ENCODE measurements at regions not wholly inside any gene's neighbourhood (a gene's known extent, or its start where the extent isn't known, plus 50 kb on each side); places are given as distances from the start of the nearest gene placed in this dataset.

DNA sequence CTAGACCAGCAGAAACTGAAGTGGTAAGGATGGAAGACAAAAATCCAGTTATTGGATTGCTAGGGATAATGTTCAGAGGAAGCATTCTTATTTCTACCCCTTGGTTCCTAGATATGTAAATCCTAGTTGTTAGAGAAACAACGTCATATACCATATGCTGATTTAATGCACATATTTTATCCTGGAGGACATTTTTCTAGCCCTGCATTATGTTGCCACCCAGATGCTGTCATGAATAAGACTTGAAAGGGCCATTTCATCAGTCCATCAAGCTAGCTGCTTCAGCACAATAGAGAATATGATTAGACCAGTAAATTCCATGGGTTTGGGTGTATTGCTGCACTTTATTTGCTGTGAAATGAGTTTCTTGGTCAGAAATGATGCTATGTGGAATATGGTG lies 1736.4 kb downstream of the MAT2B start:
- Mint-ChIP-seq H3K27ac (no peak overlapping the region), H3K4me3 (no peak overlapping the region), H3K9me3 (no peaks in the 10 kb centered on the region), H3K4me1 (no peaks in the 10 kb centered on the region), H3K27me3 (no peaks in the 10 kb centered on the region), H3K36me3 (no peaks in the 10 kb centered on the region)
- POLR2A ChIA-PET = no interaction called here
- DNase-seq (no peak), ATAC-seq (ENCODE audit: low read depth) (no peak)

DNA sequence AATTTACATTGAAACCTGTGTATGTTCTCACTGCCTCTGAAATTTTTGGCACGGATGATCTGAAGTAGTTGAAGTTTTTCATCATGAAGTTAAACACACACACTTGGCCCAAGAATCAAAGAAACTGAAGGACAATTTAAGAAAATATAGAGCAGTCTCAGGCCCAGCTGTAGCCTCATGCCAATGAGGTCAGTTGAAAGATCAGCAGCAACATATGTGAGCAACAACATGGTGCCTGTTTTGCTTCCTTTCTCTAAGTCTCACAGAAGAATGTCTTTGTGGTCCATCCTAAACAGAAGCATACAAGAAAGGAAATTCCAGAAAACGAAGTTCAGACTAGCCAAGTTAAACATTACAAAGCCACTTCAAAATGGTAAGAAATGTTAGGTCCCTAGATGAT lies 1737.2 kb downstream of the MAT2B start:
- Mint-ChIP-seq H3K27me3 (no peaks in the 10 kb centered on the region), H3K4me1 (no peaks in the 10 kb centered on the region), H3K9me3 (no peaks in the 10 kb centered on the region), H3K36me3 (no peaks in the 10 kb centered on the region), H3K4me3 (no peak overlapping the region), H3K27ac (no peak overlapping the region)
- POLR2A ChIA-PET = no interaction called here
- ATAC-seq (ENCODE audit: low read depth) = no peak
- DNase-seq = no peak

- H3K27ac Mint-ChIP-seq = no peak overlapping the region
- ATAC-seq (ENCODE audit: low read depth) (no peak), DNase-seq (no peak)
- no peak overlapping the region for H3K4me3 Mint-ChIP-seq
- H3K9me3 Mint-ChIP-seq = no peaks in the 10 kb centered on the region
- H3K27me3 Mint-ChIP-seq = no peaks in the 10 kb centered on the region
- POLR2A ChIA-PET = no interaction called here
- H3K36me3 Mint-ChIP-seq = no peaks in the 10 kb centered on the region
- no peaks in the 10 kb centered on the region for H3K4me1 Mint-ChIP-seq
Measured at GRCh38 chr5:165244407-165244806, 1739.0 kb downstream of the MAT2B start.

- H3K27me3 Mint-ChIP-seq = no peaks in the 10 kb centered on the region
- no peak for DNase-seq
- no peaks in the 10 kb centered on the region for H3K4me1 Mint-ChIP-seq
- ATAC-seq (ENCODE audit: low read depth) = no peak
- H3K36me3 Mint-ChIP-seq = no peaks in the 10 kb centered on the region
- H3K27ac Mint-ChIP-seq = no peak overlapping the region
- POLR2A ChIA-PET = no interaction called here
- H3K9me3 Mint-ChIP-seq = peaks cover 2% of the 10 kb centered on the region
- no peak overlapping the region for H3K4me3 Mint-ChIP-seq
Measured at GRCh38 chr5:165258197-165258771, 1752.9 kb downstream of the MAT2B start.

DNA sequence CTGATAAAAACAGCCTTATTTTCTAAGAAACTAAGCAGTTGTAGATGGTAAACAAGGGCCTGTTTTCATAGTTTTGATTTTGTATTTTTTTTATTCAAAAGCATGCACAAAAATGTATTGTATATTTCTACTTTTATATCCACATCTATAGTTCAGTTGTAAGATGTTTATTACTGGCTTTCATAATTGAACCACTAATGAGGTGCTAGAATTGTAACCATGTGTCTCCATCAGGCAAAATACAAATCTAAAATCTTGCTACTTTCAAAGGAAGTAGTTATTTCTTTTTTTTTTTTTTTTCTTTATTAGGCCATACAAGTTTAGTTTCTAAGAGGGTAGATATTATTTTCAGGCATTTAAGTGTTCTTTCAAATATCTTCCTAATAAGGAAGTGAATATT lies 1755.0 kb downstream of the MAT2B start:
- Mint-ChIP-seq H3K36me3 (no peaks in the 10 kb centered on the region), H3K4me1 (no peaks in the 10 kb centered on the region), H3K9me3 (peaks cover 2% of the 10 kb centered on the region), H3K4me3 (no peak overlapping the region), H3K27ac (no peak overlapping the region), H3K27me3 (no peaks in the 10 kb centered on the region)
- DNase-seq (no peak), ATAC-seq (ENCODE audit: low read depth) (no peak)
- POLR2A ChIA-PET = no interaction called here

GRCh38 chr5:165263536-165263935 lies 1758.1 kb downstream of the MAT2B start:
- Mint-ChIP-seq H3K27me3 (no peaks in the 10 kb centered on the region), H3K4me3 (no peak overlapping the region), H3K4me1 (no peaks in the 10 kb centered on the region), H3K9me3 (peaks cover 2% of the 10 kb centered on the region), H3K27ac (no peak overlapping the region), H3K36me3 (no peaks in the 10 kb centered on the region)
- POLR2A ChIA-PET = no interaction called here
- no peak for ATAC-seq (ENCODE audit: low read depth)
- no peak for DNase-seq

- Mint-ChIP-seq H3K9me3 (peaks cover 2% of the 10 kb centered on the region), H3K4me1 (no peaks in the 10 kb centered on the region), H3K27ac (no peak overlapping the region), H3K36me3 (no peaks in the 10 kb centered on the region), H3K27me3 (no peaks in the 10 kb centered on the region), H3K4me3 (no peak overlapping the region)
- no peak for DNase-seq
- POLR2A ChIA-PET = no interaction called here
- ATAC-seq (ENCODE audit: low read depth) = no peak
Measured at GRCh38 chr5:165266939-165267338, 1761.5 kb downstream of the MAT2B start.

- Mint-ChIP-seq H3K4me1 (no peaks in the 10 kb centered on the region), H3K27me3 (no peaks in the 10 kb centered on the region), H3K27ac (no peak overlapping the region), H3K4me3 (no peak overlapping the region), H3K36me3 (no peaks in the 10 kb centered on the region), H3K9me3 (peaks cover 1% of the 10 kb centered on the region)
- POLR2A ChIA-PET = no interaction called here
- DNase-seq = no peak
- ATAC-seq (ENCODE audit: low read depth) = no peak
Measured at GRCh38 chr5:165272436-165272835, 1767.0 kb downstream of the MAT2B start.

DNA sequence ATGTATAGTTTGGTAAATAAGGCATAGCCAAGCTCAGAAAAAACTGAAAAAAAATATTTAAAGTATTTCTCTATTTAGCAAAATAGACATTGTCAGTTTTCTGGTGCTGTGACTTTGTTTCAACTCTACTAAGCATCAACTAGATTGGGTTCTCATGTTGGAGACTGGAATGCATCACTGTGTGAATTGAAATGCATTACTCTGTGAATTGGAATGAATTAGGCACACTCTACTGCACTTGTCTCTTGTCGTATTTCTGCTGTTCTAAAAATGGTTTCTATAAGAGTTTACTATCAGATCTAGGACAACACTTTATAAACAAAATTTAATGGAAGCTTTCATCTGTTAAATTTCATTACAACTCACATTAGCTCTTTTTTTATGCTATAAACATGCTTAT lies 1772.2 kb downstream of the MAT2B start:
- H3K27ac Mint-ChIP-seq = no peak overlapping the region
- no peaks in the 10 kb centered on the region for H3K36me3 Mint-ChIP-seq
- H3K27me3 Mint-ChIP-seq = no peaks in the 10 kb centered on the region
- DNase-seq = no peak
- POLR2A ChIA-PET = no interaction called here
- H3K4me1 Mint-ChIP-seq = no peaks in the 10 kb centered on the region
- H3K4me3 Mint-ChIP-seq = no peak overlapping the region
- peaks cover 1% of the 10 kb centered on the region for H3K9me3 Mint-ChIP-seq
- no peak for ATAC-seq (ENCODE audit: low read depth)

DNA sequence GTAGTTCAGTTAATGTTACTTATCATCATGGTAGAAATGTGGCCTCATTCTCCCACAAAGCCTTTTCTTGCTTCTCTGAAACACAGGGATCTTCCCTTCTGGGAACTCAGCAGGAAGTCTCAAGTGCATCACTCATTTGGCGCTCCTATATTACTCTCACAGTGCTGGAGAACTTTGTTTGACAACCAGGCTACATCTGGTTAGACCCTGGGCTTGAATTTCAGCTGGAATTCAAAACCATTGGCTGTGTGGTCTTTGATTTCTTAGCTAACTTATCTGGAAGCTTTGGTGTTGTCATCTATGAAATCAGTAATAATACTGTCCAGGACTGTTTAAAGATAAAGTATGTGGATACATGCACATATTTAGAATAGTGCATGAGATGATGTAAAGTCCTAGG lies 1777.1 kb downstream of the MAT2B start:
- ATAC-seq (ENCODE audit: low read depth) = no peak
- H3K27ac Mint-ChIP-seq = no peak overlapping the region
- no peaks in the 10 kb centered on the region for H3K36me3 Mint-ChIP-seq
- H3K27me3 Mint-ChIP-seq = no peaks in the 10 kb centered on the region
- peaks cover 2% of the 10 kb centered on the region for H3K9me3 Mint-ChIP-seq
- DNase-seq = no peak
- POLR2A ChIA-PET = no interaction called here
- H3K4me1 Mint-ChIP-seq = no peaks in the 10 kb centered on the region
- no peak overlapping the region for H3K4me3 Mint-ChIP-seq

- peaks cover 6% of the 10 kb centered on the region for H3K9me3 Mint-ChIP-seq
- H3K36me3 Mint-ChIP-seq = no peaks in the 10 kb centered on the region
- H3K4me1 Mint-ChIP-seq = no peaks in the 10 kb centered on the region
- DNase-seq = no peak
- no peak overlapping the region for H3K27ac Mint-ChIP-seq
- ATAC-seq (ENCODE audit: low read depth) = no peak
- POLR2A ChIA-PET = no interaction called here
- no peak overlapping the region for H3K4me3 Mint-ChIP-seq
- no peaks in the 10 kb centered on the region for H3K27me3 Mint-ChIP-seq
Measured at GRCh38 chr5:165286692-165287091, 1781.3 kb downstream of the MAT2B start.

DNA sequence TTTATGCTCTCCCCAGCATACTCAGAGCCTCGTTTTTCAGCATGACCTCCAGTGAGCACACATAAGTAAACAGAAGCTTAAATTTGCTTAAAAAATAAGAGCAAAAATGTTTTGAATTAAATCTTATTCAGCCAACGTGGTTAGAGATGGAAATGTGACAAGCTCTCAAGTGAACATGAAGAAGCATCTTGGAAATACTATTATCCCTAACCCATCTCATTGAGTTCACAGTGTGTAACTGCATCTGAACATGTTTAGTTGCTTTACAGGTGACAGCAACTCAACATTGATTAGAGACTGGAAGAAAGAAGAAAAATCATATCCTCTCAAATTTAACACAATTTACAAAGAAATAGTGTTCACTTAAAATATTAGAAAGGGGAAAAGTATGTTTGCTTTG lies 1785.1 kb downstream of the MAT2B start:
- DNase-seq (no peak), ATAC-seq (ENCODE audit: low read depth) (no peak)
- no peak overlapping the region for H3K27ac Mint-ChIP-seq
- peaks cover 4% of the 10 kb centered on the region for H3K9me3 Mint-ChIP-seq
- POLR2A ChIA-PET = no interaction called here
- no peaks in the 10 kb centered on the region for H3K4me1 Mint-ChIP-seq
- no peak overlapping the region for H3K4me3 Mint-ChIP-seq
- H3K36me3 Mint-ChIP-seq = no peaks in the 10 kb centered on the region
- no peaks in the 10 kb centered on the region for H3K27me3 Mint-ChIP-seq

DNA sequence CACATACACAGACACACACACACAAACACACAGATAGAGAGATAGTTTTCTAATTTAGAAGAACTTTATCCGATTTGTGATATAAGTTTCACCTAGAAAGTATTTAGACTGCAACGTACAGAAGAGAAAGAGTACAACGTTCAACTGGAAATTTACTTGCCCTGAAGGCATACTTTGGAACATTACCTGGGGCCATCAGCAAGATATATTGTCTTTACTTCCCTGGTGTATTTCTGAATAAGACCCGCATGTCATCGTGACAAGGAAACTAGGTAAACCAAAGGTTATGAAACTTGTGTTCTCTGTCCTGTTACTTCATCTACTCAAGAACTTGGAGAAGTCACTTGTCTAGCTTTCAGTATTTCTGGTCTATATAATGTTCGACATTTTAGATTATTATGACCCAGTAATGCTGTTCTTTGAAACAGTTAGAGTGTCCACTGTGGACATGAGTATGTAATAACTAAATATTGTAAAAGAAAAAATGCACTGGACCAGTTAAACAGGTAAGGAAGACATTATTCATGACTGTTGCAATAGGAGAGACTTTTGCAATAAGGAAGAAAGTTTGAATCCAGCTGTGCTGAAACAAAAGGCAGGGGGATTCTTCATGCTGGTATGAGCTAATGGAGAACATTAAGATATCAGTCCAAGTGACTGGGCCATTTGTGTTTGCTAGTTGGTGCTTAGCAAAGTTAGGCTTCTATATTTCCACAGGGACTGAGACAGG lies 1791.1 kb downstream of the MAT2B start:
- no peak for ATAC-seq (ENCODE audit: low read depth)
- no peaks in the 10 kb centered on the region for H3K27me3 Mint-ChIP-seq

GRCh38 chr5:165304193-165304827 lies 1798.9 kb downstream of the MAT2B start:
- DNase-seq = no peak
- ATAC-seq (ENCODE audit: low read depth) = no peak
- H3K4me3 Mint-ChIP-seq = no peak overlapping the region
- POLR2A ChIA-PET = no interaction called here
- no peak overlapping the region for H3K27ac Mint-ChIP-seq
- H3K27me3 Mint-ChIP-seq = no peaks in the 10 kb centered on the region
- H3K9me3 Mint-ChIP-seq = no peaks in the 10 kb centered on the region
- no peaks in the 10 kb centered on the region for H3K36me3 Mint-ChIP-seq
- H3K4me1 Mint-ChIP-seq = no peaks in the 10 kb centered on the region

More for the DNA sequence above, 1791.1 kb downstream of the MAT2B start:
- Mint-ChIP-seq H3K4me3 (no peak overlapping the region), H3K4me1 (no peaks in the 10 kb centered on the region), H3K36me3 (no peaks in the 10 kb centered on the region), H3K27ac (no peak overlapping the region), H3K9me3 (no peaks in the 10 kb centered on the region)
- no peak for DNase-seq
- POLR2A ChIA-PET = no interaction called here

All from activated naive CD8-positive, alpha-beta T cell treated with anti-CD3 and anti-CD28 coated beads, Interleukin-2, amount 10 ng/mL, durations not matched to agents 7 days and 5 days (primary cell).